ENCODE measurements at regions not wholly inside any gene's neighbourhood (a gene's known extent, or its start where the extent isn't known, plus 50 kb on each side); places are given as distances from the start of the nearest gene placed in this dataset.

GRCh38 chr1:105544475-105544874 is 1512.0 kb upstream of the PRMT6 start:
- H3K9me3 Mint-ChIP-seq = peaks cover 5 to 33% (median 7%) of the 10 kb centered on the region in 3 donors
- H3K4me3 Mint-ChIP-seq = no peak overlapping the region
- H3K27me3 Mint-ChIP-seq = no peaks in the 10 kb centered on the region
- Histone ChIP-seq H3K4me1 (ENCODE audit: control insufficient read depth in 1 of 2, extremely low read depth in 1 of 2, insufficient read depth in 2 of 2, low read length in 2 of 2) (no peaks in the 10 kb centered on the region), H3K27me3 (replicated peaks in 1 of 2; ENCODE audit: control insufficient read depth in 2 of 2, extremely low read depth in 1 of 2, insufficient read depth in 2 of 2, low read length in 1 of 2) (no peaks in the 10 kb centered on the region), H3K9me3 (no peaks in the 10 kb centered on the region), H3K27ac (ENCODE audit: low read length) (no peak overlapping the region), H3K36me3 (ENCODE audit: control insufficient read depth in 2 of 2, extremely low read depth in 1 of 2, insufficient read depth in 1 of 2, low read length in 1 of 2) (no peaks in the 10 kb centered on the region), H3K4me3 (ENCODE audit: control insufficient read depth in 1 of 2, extremely low read depth in 1 of 2, low read length in 1 of 2) (no peak overlapping the region)
- H3K36me3 Mint-ChIP-seq = no peaks in the 10 kb centered on the region
- DNase-seq (no peak), ATAC-seq (replicated peaks in 1 of 4) (no peak)
- WGBS (ENCODE audit: insufficient coverage) = no CpG with 5 or more reads among the region's 1 CpG
- H3K4me1 Mint-ChIP-seq = no peaks in the 10 kb centered on the region
- H3K27ac Mint-ChIP-seq = no peak overlapping the region
- ChIA-PET CTCF (no interaction called here), POLR2A (no interaction called here)

- no peaks in the 10 kb centered on the region for H3K36me3 Mint-ChIP-seq
- no peaks in the 10 kb centered on the region for H3K36me3 ChIP-seq (ENCODE audit: control insufficient read depth in 2 of 2, extremely low read depth in 1 of 2, insufficient read depth in 1 of 2, low read length in 1 of 2)
- WGBS (ENCODE audit: insufficient coverage) = no CpG with 5 or more reads among the region's 2 CpGs
- H3K4me3 Mint-ChIP-seq = no peak overlapping the region
- ATAC-seq (replicated peaks in 1 of 4) (no peak), DNase-seq (no peak)
- no peaks in the 10 kb centered on the region for H3K27me3 ChIP-seq (replicated peaks in 1 of 2; ENCODE audit: control insufficient read depth in 2 of 2, extremely low read depth in 1 of 2, insufficient read depth in 2 of 2, low read length in 1 of 2)
- H3K4me3 ChIP-seq (ENCODE audit: control insufficient read depth in 1 of 2, extremely low read depth in 1 of 2, low read length in 1 of 2) = no peak overlapping the region
- no peaks in the 10 kb centered on the region for H3K4me1 ChIP-seq (ENCODE audit: control insufficient read depth in 1 of 2, extremely low read depth in 1 of 2, insufficient read depth in 2 of 2, low read length in 2 of 2)
- no peak overlapping the region for H3K27ac Mint-ChIP-seq
- H3K4me1 Mint-ChIP-seq = no peaks in the 10 kb centered on the region
- ChIA-PET CTCF (no interaction called here), POLR2A (no interaction called here)
- H3K9me3 Mint-ChIP-seq = peaks cover 4 to 18% (median 14%) of the 10 kb centered on the region in 3 donors
- peaks cover 3% of the 10 kb centered on the region for H3K9me3 ChIP-seq
- H3K27me3 Mint-ChIP-seq = no peaks in the 10 kb centered on the region
- H3K27ac ChIP-seq (ENCODE audit: low read length) = no peak overlapping the region
These were observed 1500.2 kb upstream of the PRMT6 start for GRCh38 chr1:105556266-105556665.

- H3K27ac Mint-ChIP-seq = no peak overlapping the region
- DNase-seq = no peak
- no peak overlapping the region for H3K4me3 Mint-ChIP-seq
- H3K9me3 Mint-ChIP-seq = peaks cover 4 to 18% (median 13%) of the 10 kb centered on the region in 3 donors
- no peaks in the 10 kb centered on the region for H3K36me3 ChIP-seq (ENCODE audit: control insufficient read depth in 2 of 2, extremely low read depth in 1 of 2, insufficient read depth in 1 of 2, low read length in 1 of 2)
- POLR2A ChIA-PET = no interaction called here
- CTCF ChIA-PET = no interaction called here
- no peaks in the 10 kb centered on the region for H3K4me1 ChIP-seq (ENCODE audit: control insufficient read depth in 1 of 2, extremely low read depth in 1 of 2, insufficient read depth in 2 of 2, low read length in 2 of 2)
- H3K36me3 Mint-ChIP-seq = no peaks in the 10 kb centered on the region
- H3K4me3 ChIP-seq (ENCODE audit: control insufficient read depth in 1 of 2, extremely low read depth in 1 of 2, low read length in 1 of 2) = no peak overlapping the region
- no peaks in the 10 kb centered on the region for H3K27me3 ChIP-seq (replicated peaks in 1 of 2; ENCODE audit: control insufficient read depth in 2 of 2, extremely low read depth in 1 of 2, insufficient read depth in 2 of 2, low read length in 1 of 2)
- H3K4me1 Mint-ChIP-seq = no peaks in the 10 kb centered on the region
- H3K27ac ChIP-seq (ENCODE audit: low read length) = no peak overlapping the region
- no peaks in the 10 kb centered on the region for H3K27me3 Mint-ChIP-seq
- peaks cover 3% of the 10 kb centered on the region for H3K9me3 ChIP-seq
- no peak for ATAC-seq (replicated peaks in 1 of 4)
These were observed 1498.5 kb upstream of the PRMT6 start for GRCh38 chr1:105558023-105558422.

- Histone ChIP-seq H3K27me3 (replicated peaks in 1 of 2; ENCODE audit: control insufficient read depth in 2 of 2, extremely low read depth in 1 of 2, insufficient read depth in 2 of 2, low read length in 1 of 2) (no peaks in the 10 kb centered on the region), H3K4me3 (ENCODE audit: control insufficient read depth in 1 of 2, extremely low read depth in 1 of 2, low read length in 1 of 2) (no peak overlapping the region), H3K36me3 (ENCODE audit: control insufficient read depth in 2 of 2, extremely low read depth in 1 of 2, insufficient read depth in 1 of 2, low read length in 1 of 2) (no peaks in the 10 kb centered on the region), H3K27ac (ENCODE audit: low read length) (no peak overlapping the region), H3K4me1 (ENCODE audit: control insufficient read depth in 1 of 2, extremely low read depth in 1 of 2, insufficient read depth in 2 of 2, low read length in 2 of 2) (no peaks in the 10 kb centered on the region), H3K9me3 (peaks cover 3% of the 10 kb centered on the region)
- H3K27ac Mint-ChIP-seq = no peak overlapping the region
- no peaks in the 10 kb centered on the region for H3K4me1 Mint-ChIP-seq
- ChIA-PET POLR2A (no interaction called here), CTCF (no interaction called here)
- DNase-seq = no peak
- no peak for ATAC-seq (replicated peaks in 1 of 4)
- H3K27me3 Mint-ChIP-seq = no peaks in the 10 kb centered on the region
- no CpG with 5 or more reads among the region's 2 CpGs for WGBS (ENCODE audit: insufficient coverage)
- H3K9me3 Mint-ChIP-seq = peaks cover 0 to 8% (median 8%) of the 10 kb centered on the region in 3 donors
- no peaks in the 10 kb centered on the region for H3K36me3 Mint-ChIP-seq
- no peak overlapping the region for H3K4me3 Mint-ChIP-seq
These were observed 1491.5 kb upstream of the PRMT6 start for GRCh38 chr1:105565006-105565405.

- no peaks in the 10 kb centered on the region for H3K36me3 Mint-ChIP-seq
- ATAC-seq (replicated peaks in 1 of 4) (no peak), DNase-seq (no peak)
- Histone ChIP-seq H3K9me3 (peaks cover 2% of the 10 kb centered on the region), H3K4me3 (ENCODE audit: control insufficient read depth in 1 of 2, extremely low read depth in 1 of 2, low read length in 1 of 2) (no peak overlapping the region), H3K27ac (ENCODE audit: low read length) (no peak overlapping the region), H3K4me1 (ENCODE audit: control insufficient read depth in 1 of 2, extremely low read depth in 1 of 2, insufficient read depth in 2 of 2, low read length in 2 of 2) (no peaks in the 10 kb centered on the region), H3K27me3 (replicated peaks in 1 of 2; ENCODE audit: control insufficient read depth in 2 of 2, extremely low read depth in 1 of 2, insufficient read depth in 2 of 2, low read length in 1 of 2) (no peaks in the 10 kb centered on the region), H3K36me3 (ENCODE audit: control insufficient read depth in 2 of 2, extremely low read depth in 1 of 2, insufficient read depth in 1 of 2, low read length in 1 of 2) (no peaks in the 10 kb centered on the region)
- H3K27me3 Mint-ChIP-seq = no peaks in the 10 kb centered on the region
- CTCF ChIA-PET = no interaction called here
- no peak overlapping the region for H3K27ac Mint-ChIP-seq
- WGBS (ENCODE audit: insufficient coverage) = 0% methylated on average over 1 of the region's 2 CpGs
- POLR2A ChIA-PET = no interaction called here
- H3K4me3 Mint-ChIP-seq = no peak overlapping the region
- no peaks in the 10 kb centered on the region for H3K4me1 Mint-ChIP-seq
- H3K9me3 Mint-ChIP-seq = peaks cover 4 to 29% (median 18%) of the 10 kb centered on the region in 3 donors
These were observed 1470.7 kb upstream of the PRMT6 start for GRCh38 chr1:105585791-105586190.

- no peaks in the 10 kb centered on the region for H3K27me3 ChIP-seq (replicated peaks in 1 of 2; ENCODE audit: control insufficient read depth in 2 of 2, extremely low read depth in 1 of 2, insufficient read depth in 2 of 2, low read length in 1 of 2)
- H3K36me3 ChIP-seq (ENCODE audit: control insufficient read depth in 2 of 2, extremely low read depth in 1 of 2, insufficient read depth in 1 of 2, low read length in 1 of 2) = no peaks in the 10 kb centered on the region
- no peak for ATAC-seq (replicated peaks in 1 of 4)
- H3K27me3 Mint-ChIP-seq = no peaks in the 10 kb centered on the region
- H3K27ac ChIP-seq (ENCODE audit: low read length) = no peak overlapping the region
- peaks cover 5 to 26% (median 22%) of the 10 kb centered on the region in 3 donors for H3K9me3 Mint-ChIP-seq
- no peaks in the 10 kb centered on the region for H3K9me3 ChIP-seq
- no peak overlapping the region for H3K27ac Mint-ChIP-seq
- ChIA-PET CTCF (no interaction called here), POLR2A (no interaction called here)
- no peak overlapping the region for H3K4me3 Mint-ChIP-seq
- no peaks in the 10 kb centered on the region for H3K4me1 Mint-ChIP-seq
- DNase-seq = no peak
- H3K4me1 ChIP-seq (ENCODE audit: control insufficient read depth in 1 of 2, extremely low read depth in 1 of 2, insufficient read depth in 2 of 2, low read length in 2 of 2) = no peaks in the 10 kb centered on the region
- H3K4me3 ChIP-seq (ENCODE audit: control insufficient read depth in 1 of 2, extremely low read depth in 1 of 2, low read length in 1 of 2) = no peak overlapping the region
- WGBS (ENCODE audit: insufficient coverage) = no CpG with 5 or more reads among the region's 1 CpG
- no peaks in the 10 kb centered on the region for H3K36me3 Mint-ChIP-seq
These were observed 1464.8 kb upstream of the PRMT6 start for GRCh38 chr1:105591681-105592080.

GRCh38 chr1:105608713-105609112 is 1447.8 kb upstream of the PRMT6 start:
- no peaks in the 10 kb centered on the region for H3K27me3 ChIP-seq (replicated peaks in 1 of 2; ENCODE audit: control insufficient read depth in 2 of 2, extremely low read depth in 1 of 2, insufficient read depth in 2 of 2, low read length in 1 of 2)
- ChIA-PET POLR2A (no interaction called here), CTCF (no interaction called here)
- no peak overlapping the region for H3K4me3 ChIP-seq (ENCODE audit: control insufficient read depth in 1 of 2, extremely low read depth in 1 of 2, low read length in 1 of 2)
- H3K9me3 ChIP-seq = no peaks in the 10 kb centered on the region
- H3K27ac Mint-ChIP-seq = no peak overlapping the region
- H3K9me3 Mint-ChIP-seq = peaks cover 12 to 20% (median 12%) of the 10 kb centered on the region in 3 donors
- ATAC-seq (replicated peaks in 1 of 4) (no peak), DNase-seq (no peak)
- H3K27ac ChIP-seq (ENCODE audit: low read length) = no peak overlapping the region
- no peaks in the 10 kb centered on the region for H3K4me1 Mint-ChIP-seq
- no peaks in the 10 kb centered on the region for H3K27me3 Mint-ChIP-seq
- H3K4me1 ChIP-seq (ENCODE audit: control insufficient read depth in 1 of 2, extremely low read depth in 1 of 2, insufficient read depth in 2 of 2, low read length in 2 of 2) = no peaks in the 10 kb centered on the region
- no peaks in the 10 kb centered on the region for H3K36me3 Mint-ChIP-seq
- no peak overlapping the region for H3K4me3 Mint-ChIP-seq
- no peaks in the 10 kb centered on the region for H3K36me3 ChIP-seq (ENCODE audit: control insufficient read depth in 2 of 2, extremely low read depth in 1 of 2, insufficient read depth in 1 of 2, low read length in 1 of 2)
- no CpG with 5 or more reads among the region's 2 CpGs for WGBS (ENCODE audit: insufficient coverage)
